Trophoblast cell (in vitro differentiated cells and primary cell): ENCODE measurements at regions not wholly inside any gene's neighbourhood (a gene's known extent, or its start where the extent isn't known, plus 50 kb on each side); places are given as distances from the start of the nearest gene placed in this dataset.

Experiments
- DNase-seq, 2 donors: peaks; one replicate each; pipeline ENCODE4 v3.0.0-alpha.2; 2016
- H2AFZ ChIP-seq: 2 replicates; pipeline ENCODE4 v1.6.1; 2013; ENCODE audit warnings: low read length, moderate library complexity, mild to moderate bottlenecking; ENCODE audit not compliant: insufficient read depth, poor library complexity
- H2AK5ac ChIP-seq: 2 replicates; pipeline ENCODE4 v1.6.1; 2013; ENCODE audit warnings: mild to moderate bottlenecking, low read length
- H2BK120ac ChIP-seq: 2 replicates; pipeline ENCODE4 v1.6.1; 2013; ENCODE audit warnings: low read length, mild to moderate bottlenecking, moderate library complexity; ENCODE audit not compliant: insufficient read depth, poor library complexity
- H2BK12ac ChIP-seq: 2 replicates; pipeline ENCODE4 v1.6.1; 2013; ENCODE audit warnings: mild to moderate bottlenecking, low read length, moderate library complexity
- H2BK5ac ChIP-seq: 2 replicates; pipeline ENCODE4 v1.6.1; 2013; ENCODE audit warnings: low read length, low read depth, moderate library complexity, mild to moderate bottlenecking; ENCODE audit not compliant: poor library complexity
- H3K14ac ChIP-seq: 2 replicates; pipeline ENCODE4 v1.6.1; 2013; ENCODE audit warnings: mild to moderate bottlenecking, low read length
- H3K18ac ChIP-seq: 2 replicates; pipeline ENCODE4 v1.6.1; 2013; ENCODE audit warnings: mild to moderate bottlenecking, low read length
- H3K23ac ChIP-seq: 2 replicates; pipeline ENCODE4 v1.6.1; 2013; ENCODE audit warnings: low read length
- H3K27ac ChIP-seq: 2 replicates; pipeline ENCODE4 v1.5.1; 2013; ENCODE audit warnings: low read depth, mild to moderate bottlenecking, inconsistent platforms, low read length, moderate library complexity
- H3K27me3 ChIP-seq: 2 replicates; pipeline ENCODE4 v1.6.1; 2013; ENCODE audit warnings: inconsistent platforms, mild to moderate bottlenecking, low read length, moderate library complexity; ENCODE audit not compliant: insufficient read depth
- H3K36me3 ChIP-seq, 2 experiments: 1 replicate in 1 of 2; 2 replicates in 1 of 2; pipeline ENCODE4 v1.6.1; 2013; ENCODE audit warnings: low read length in 2 of 2, mild to moderate bottlenecking in 2 of 2, moderate library complexity in 1 of 2; ENCODE audit not compliant: insufficient read depth in 2 of 2, control insufficient read depth in 1 of 2
- H3K4ac ChIP-seq: 2 replicates; pipeline ENCODE4 v1.6.1; 2013; ENCODE audit warnings: low read depth, mild to moderate bottlenecking, low read length, moderate library complexity
- H3K4me1 ChIP-seq, 2 experiments: 1 replicate in 1 of 2; 2 replicates in 1 of 2; pipeline ENCODE4 v1.6.1; 2013; ENCODE audit warnings: low read length in 2 of 2, mild to moderate bottlenecking in 2 of 2, moderate library complexity in 1 of 2; ENCODE audit not compliant: insufficient read depth in 2 of 2, control insufficient read depth in 1 of 2
- H3K4me2 ChIP-seq: 2 replicates; pipeline ENCODE4 v1.6.1; 2013; ENCODE audit warnings: inconsistent platforms, mild to moderate bottlenecking, low read length, moderate library complexity
- H3K4me3 ChIP-seq: 2 replicates; pipeline ENCODE4 v1.5.1; 2013; ENCODE audit warnings: mild to moderate bottlenecking, low read depth, low read length, inconsistent platforms
- H3K79me1 ChIP-seq: one replicate; pipeline ENCODE4 v1.6.1; 2013; ENCODE audit warnings: low read length
- H3K79me2 ChIP-seq: 2 replicates; pipeline ENCODE4 v1.6.1; 2013; ENCODE audit warnings: low read length, mild to moderate bottlenecking; ENCODE audit not compliant: control insufficient read depth, insufficient read depth, poor library complexity
- H3K9ac ChIP-seq: 2 replicates; pipeline ENCODE4 v1.6.1; 2013; ENCODE audit warnings: mild to moderate bottlenecking, low read length
- H3K9me3 ChIP-seq: 2 replicates; pipeline ENCODE4 v1.6.1; 2013; ENCODE audit warnings: low read depth, mild to moderate bottlenecking, control low read depth, inconsistent platforms, low read length; ENCODE audit not compliant: insufficient read depth
- H4K12ac ChIP-seq: 2 replicates; pipeline ENCODE4 v1.6.1; 2013; ENCODE audit warnings: low read depth, mild to moderate bottlenecking, low read length, moderate library complexity
- H4K8ac ChIP-seq: 2 replicates; pipeline ENCODE4 v1.6.1; 2013; ENCODE audit warnings: low read depth, mild to moderate bottlenecking, low read length, moderate library complexity
- H4K91ac ChIP-seq: one replicate; pipeline ENCODE4 v1.6.1; 2013; ENCODE audit warnings: low read depth, mild to moderate bottlenecking, low read length, moderate library complexity
- WGBS: extraction: QIAGEN DNeasy Blood & Tissue Kit; methylation state at CpG from one replicate; pipeline ENCODE4 v1.1.7; 2013; ENCODE audit warnings: missing lambda C conversion rate; ENCODE audit not compliant: insufficient read length, insufficient coverage; ENCODE audit errors: extremely low coverage; 5-methylcytosine and 5-hydroxymethylcytosine counted together

DNA sequence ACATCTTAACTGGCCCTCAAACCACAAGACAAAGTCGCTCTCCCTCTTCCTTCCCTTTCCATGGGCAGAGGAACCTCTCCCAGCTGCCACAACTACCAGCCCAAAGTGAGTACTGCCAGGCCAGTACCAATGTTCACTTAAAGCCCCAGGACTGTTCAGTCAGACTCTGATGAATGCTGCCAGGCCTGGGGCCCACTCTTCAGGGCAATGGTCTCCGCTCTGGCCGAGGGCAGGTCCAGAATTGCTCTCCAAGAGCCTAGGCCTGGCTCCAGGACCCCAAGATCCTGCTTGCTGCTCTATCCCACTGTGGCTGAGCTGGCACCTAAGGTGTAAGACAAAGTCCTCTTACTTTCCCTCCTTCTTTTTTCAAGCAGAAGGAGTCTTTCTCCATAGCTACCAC is 790.9 kb downstream of the KLHL13 start:
- Histone ChIP-seq H3K9ac (no peak overlapping the region), H3K4ac (no peak overlapping the region), H3K36me3 (no peaks in the 10 kb centered on the region), H3K23ac (no peak overlapping the region), H3K9me3 (no peaks in the 10 kb centered on the region), H3K27ac (no peak overlapping the region), H3K18ac (no peak overlapping the region), H3K4me2 (no peak overlapping the region), H4K12ac (no peak overlapping the region), H2BK12ac (no peak overlapping the region), H4K91ac (no peak overlapping the region), H2AK5ac (no peak overlapping the region), H3K14ac (no peak overlapping the region), H3K79me2 (no peaks in the 10 kb centered on the region), H3K79me1 (no peaks in the 10 kb centered on the region), H3K4me3 (no peak overlapping the region), H2BK120ac (no peak overlapping the region), H2BK5ac (no peak overlapping the region), H2AFZ (no peak overlapping the region), H3K27me3 (no peaks in the 10 kb centered on the region), H4K8ac (no peak overlapping the region), H3K4me1 (no peaks in the 10 kb centered on the region)
- DNase-seq, result no peak
- WGBS, result no CpG with 5 or more reads among the region's 3 CpGs

DNA sequence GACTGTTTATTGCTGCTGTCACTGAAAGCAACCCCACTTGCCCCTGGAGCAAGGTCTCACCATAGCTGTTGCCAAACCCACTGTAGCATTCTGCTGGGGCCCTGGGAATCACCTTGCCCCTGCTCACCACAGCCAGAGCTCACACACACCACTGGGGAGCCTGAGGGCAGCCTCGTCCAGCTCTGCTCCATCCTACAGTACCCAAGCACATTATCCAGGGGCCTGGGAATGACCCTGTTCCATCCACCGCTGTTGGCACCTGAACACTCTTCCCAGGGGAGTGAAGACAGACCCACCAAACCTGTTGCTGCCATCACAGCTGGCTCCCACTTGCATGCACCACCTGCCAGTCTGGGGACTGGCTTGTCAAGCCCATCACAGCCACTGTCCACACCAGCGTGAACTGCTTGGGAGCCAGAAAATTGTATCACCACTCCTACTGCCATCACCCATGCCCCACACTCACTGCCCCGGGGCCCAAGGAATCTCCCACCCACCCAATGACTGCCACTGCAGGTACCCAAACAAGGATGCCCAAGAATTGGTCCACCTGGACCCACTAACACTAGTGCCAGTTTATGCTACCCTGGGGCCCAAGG is 811.3 kb downstream of the KLHL13 start:
- H3K27ac ChIP-seq, result no peak overlapping the region
- H4K91ac ChIP-seq, result no peak overlapping the region
- no peaks in the 10 kb centered on the region for H3K79me1 ChIP-seq
- H3K4ac ChIP-seq, result no peak overlapping the region
- no peak for DNase-seq
- H3K23ac ChIP-seq, result no peak overlapping the region
- H3K36me3 ChIP-seq, result no peaks in the 10 kb centered on the region
- WGBS, result no CpG with 5 or more reads among the region's 4 CpGs
- H2AK5ac ChIP-seq, result no peak overlapping the region
- no peaks in the 10 kb centered on the region for H3K79me2 ChIP-seq
- H4K8ac ChIP-seq, result no peak overlapping the region
- H3K9ac ChIP-seq, result no peak overlapping the region
- H2AFZ ChIP-seq, result no peak overlapping the region
- no peak overlapping the region for H3K4me3 ChIP-seq
- H4K12ac ChIP-seq, result no peak overlapping the region
- H2BK5ac ChIP-seq, result no peak overlapping the region
- H3K27me3 ChIP-seq, result no peaks in the 10 kb centered on the region
- H2BK12ac ChIP-seq, result no peak overlapping the region
- no peaks in the 10 kb centered on the region for H3K4me1 ChIP-seq
- no peak overlapping the region for H3K4me2 ChIP-seq
- no peak overlapping the region for H2BK120ac ChIP-seq
- H3K14ac ChIP-seq, result no peak overlapping the region
- H3K18ac ChIP-seq, result no peak overlapping the region
- H3K9me3 ChIP-seq, result no peaks in the 10 kb centered on the region

- no peak overlapping the region for H2AK5ac ChIP-seq
- no peak overlapping the region for H2BK12ac ChIP-seq
- no peaks in the 10 kb centered on the region for H3K36me3 ChIP-seq
- no peak overlapping the region for H3K4ac ChIP-seq
- H3K4me3 ChIP-seq, result no peak overlapping the region
- H3K14ac ChIP-seq, result no peak overlapping the region
- H3K9me3 ChIP-seq, result no peaks in the 10 kb centered on the region
- H3K27me3 ChIP-seq, result no peaks in the 10 kb centered on the region
- H4K91ac ChIP-seq, result no peak overlapping the region
- no peak overlapping the region for H2BK120ac ChIP-seq
- H3K79me2 ChIP-seq, result no peaks in the 10 kb centered on the region
- H3K79me1 ChIP-seq, result no peaks in the 10 kb centered on the region
- no peak overlapping the region for H3K27ac ChIP-seq
- no CpG with 5 or more reads among the region's 1 CpG for WGBS
- H3K4me2 ChIP-seq, result no peak overlapping the region
- H2BK5ac ChIP-seq, result no peak overlapping the region
- no peaks in the 10 kb centered on the region for H3K4me1 ChIP-seq
- DNase-seq, result no peak
- no peak overlapping the region for H4K8ac ChIP-seq
- H4K12ac ChIP-seq, result no peak overlapping the region
- H2AFZ ChIP-seq, result no peak overlapping the region
- H3K9ac ChIP-seq, result no peak overlapping the region
- no peak overlapping the region for H3K23ac ChIP-seq
- no peak overlapping the region for H3K18ac ChIP-seq
These were observed 815.5 kb downstream of the KLHL13 start for GRCh38 chrX:117301086-117301485.

DNA sequence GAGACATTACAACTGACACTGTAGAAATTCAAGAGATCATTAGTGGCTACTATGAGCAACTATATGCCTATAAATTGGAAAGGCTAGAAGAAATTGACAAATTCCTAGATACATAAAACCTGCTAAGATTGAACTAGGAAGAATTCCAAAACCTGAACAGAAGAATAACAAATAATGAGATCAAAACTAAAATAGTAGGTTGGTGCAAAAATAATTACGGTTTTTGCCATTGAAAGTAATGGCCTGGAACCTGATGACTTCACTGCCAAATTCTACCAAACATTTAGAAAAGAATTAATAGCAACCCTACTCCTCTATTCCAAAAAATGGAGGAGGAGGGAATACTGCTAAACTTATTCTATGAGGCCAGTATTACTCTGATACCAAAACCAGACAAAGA is 824.9 kb downstream of the KLHL13 start:
- H3K18ac ChIP-seq, result no peak overlapping the region
- H3K14ac ChIP-seq, result no peak overlapping the region
- H3K79me2 ChIP-seq, result no peaks in the 10 kb centered on the region
- no peak overlapping the region for H3K4me2 ChIP-seq
- H3K9ac ChIP-seq, result no peak overlapping the region
- no peak overlapping the region for H2BK12ac ChIP-seq
- no peak overlapping the region for H2BK5ac ChIP-seq
- no peak overlapping the region for H4K8ac ChIP-seq
- H3K4me1 ChIP-seq, result no peaks in the 10 kb centered on the region
- no peaks in the 10 kb centered on the region for H3K79me1 ChIP-seq
- WGBS, result no CpG with 5 or more reads among the region's 1 CpG
- no peak overlapping the region for H4K91ac ChIP-seq
- no peak overlapping the region for H2BK120ac ChIP-seq
- no peak overlapping the region for H3K4me3 ChIP-seq
- H3K23ac ChIP-seq, result no peak overlapping the region
- H2AK5ac ChIP-seq, result no peak overlapping the region
- no peak overlapping the region for H3K4ac ChIP-seq
- H4K12ac ChIP-seq, result no peak overlapping the region
- no peaks in the 10 kb centered on the region for H3K27me3 ChIP-seq
- DNase-seq, result no peak
- no peaks in the 10 kb centered on the region for H3K9me3 ChIP-seq
- H3K36me3 ChIP-seq, result no peaks in the 10 kb centered on the region
- H3K27ac ChIP-seq, result no peak overlapping the region
- no peak overlapping the region for H2AFZ ChIP-seq
